Hematopoietic multipotent progenitor cell (in vitro differentiated cells): ENCODE measurements at regions not wholly inside any gene's neighbourhood (a gene's known extent, or its start where the extent isn't known, plus 50 kb on each side); places are given as distances from the start of the nearest gene placed in this dataset.
"Not testable (repeated sequence)": the region's sequence is repeated elsewhere in the genome, so short reads cannot be mapped to it uniquely, and the experiment has no call there.

Experiments
- DNase-seq, 3 donors: peaks; one replicate each; pipeline ENCODE4 v3.0.0-alpha.2; 2011 to 2015; ENCODE audit warnings: low read depth in 2 of 3, low spot score in 2 of 3

DNA sequence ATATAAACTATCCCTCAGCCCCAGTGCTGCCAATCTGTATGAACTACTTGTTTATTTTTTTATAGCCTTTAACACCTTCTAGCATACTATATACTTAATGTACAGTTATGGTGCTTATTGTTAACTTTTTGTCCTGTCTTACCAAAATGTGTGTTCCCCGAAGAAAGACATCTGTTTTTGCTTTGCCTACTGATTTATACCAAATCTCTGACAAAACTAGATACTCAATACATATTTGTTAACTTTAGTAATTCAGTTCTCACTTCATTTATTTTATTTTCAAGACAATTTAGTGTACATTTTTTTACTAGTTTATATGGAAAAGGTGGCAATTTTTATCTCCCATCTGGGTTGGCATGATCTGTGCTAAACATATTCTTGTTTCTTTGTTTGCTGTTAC is 824.3 kb upstream of the ATXN8OS start:
- no peak for DNase-seq

DNA sequence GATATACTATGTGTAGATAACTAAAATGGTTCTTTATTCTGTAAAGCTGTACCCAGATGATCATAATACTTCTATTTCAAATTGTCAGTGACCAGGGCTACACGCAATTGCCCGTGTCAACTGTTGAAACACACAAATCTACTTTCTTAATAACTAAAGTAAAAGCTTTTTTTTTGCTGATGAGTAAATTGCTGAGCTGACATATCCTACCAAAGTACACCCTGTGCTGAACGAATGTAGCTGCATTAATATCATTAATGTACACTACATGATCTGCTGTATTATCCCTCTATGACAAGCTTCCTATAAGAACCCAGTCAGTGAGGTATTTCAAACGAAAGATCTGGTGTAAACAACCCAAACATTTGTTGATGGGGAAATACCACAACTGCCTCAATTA is 827.2 kb upstream of the ATXN8OS start:
- DNase-seq = no peak

DNA sequence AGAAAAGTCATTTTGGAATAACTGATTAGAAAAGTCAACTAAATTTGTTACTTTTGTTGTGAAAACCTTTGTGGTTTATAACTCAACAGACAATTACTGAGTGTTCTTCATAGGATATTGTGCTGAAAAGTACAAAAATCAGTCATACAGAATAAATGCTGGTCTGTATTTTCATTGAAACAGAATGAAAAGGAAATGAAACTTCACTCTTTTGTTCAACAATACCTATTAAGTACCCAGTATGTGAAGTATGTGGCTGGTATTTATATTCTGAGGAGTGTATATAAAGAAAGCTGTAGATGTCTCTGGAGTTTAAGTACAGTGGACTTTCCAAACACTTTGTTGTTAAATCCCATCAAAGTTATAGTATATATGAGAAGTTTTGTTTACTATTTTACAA is 828.4 kb upstream of the ATXN8OS start:
- no peak for DNase-seq

DNA sequence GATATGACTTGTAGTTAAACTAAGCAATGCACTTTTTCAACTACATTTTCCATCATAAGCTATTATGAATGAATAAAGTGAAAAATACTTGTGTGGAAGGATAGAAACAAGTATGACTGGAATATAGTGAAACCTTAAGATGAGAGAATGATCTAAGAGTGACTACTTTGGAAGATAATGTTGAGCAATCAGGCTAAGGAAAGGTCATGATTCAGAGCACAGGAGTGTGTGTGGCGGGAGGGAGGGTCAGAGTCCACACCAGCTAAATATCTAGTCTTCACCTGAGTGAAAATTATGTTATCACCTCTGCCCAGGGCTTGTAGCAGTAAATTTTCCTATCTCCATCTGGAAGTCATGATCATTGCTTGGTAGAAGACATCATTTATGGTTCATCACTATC is 833.4 kb upstream of the ATXN8OS start:
- DNase-seq = no peak

DNA sequence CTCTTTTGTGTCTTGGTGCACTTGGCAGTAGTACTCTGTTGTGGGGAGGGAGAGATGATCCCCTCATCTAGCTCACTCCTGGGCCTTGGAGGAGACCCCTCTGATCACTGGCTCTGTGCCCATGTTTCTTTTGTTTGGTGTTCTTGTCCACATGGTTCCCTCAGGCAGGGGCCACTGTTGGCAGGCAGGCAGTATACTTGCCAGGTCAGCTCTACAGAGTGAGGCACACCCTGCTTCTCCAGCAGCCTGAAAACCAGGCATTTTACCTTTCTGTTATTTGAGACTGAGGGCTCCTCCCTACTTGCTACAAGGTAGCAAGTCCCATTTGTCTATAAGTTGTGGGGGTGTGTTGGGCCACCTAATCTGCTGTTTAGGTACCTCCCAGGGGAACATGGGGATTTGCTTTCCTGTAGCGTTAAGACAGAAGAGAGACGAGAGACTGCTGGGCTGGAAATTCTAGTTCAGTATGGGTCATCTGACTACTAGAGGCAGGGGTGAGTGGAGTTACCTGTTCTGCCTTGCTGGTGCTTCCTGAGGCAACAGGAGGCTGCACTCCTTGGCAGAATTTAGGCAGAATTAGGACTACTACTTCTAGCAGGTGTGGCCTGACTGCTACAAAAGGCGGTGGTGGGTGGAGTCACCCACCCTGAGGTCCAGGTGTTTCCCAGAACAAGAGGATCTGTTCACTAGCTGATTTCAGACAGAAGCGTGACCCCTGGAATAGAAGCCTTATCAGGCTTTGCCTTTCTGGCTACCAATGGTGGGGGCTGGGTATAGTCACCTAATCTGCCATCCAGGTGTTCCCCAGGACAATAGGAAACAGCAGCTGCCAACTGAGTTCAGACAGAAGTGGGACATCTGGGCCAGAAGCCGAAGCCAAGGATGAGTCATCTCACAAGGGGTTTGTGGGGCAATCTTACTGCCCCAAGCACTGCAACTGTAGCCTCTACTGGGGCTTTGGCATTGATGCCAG is 843.0 kb upstream of the ATXN8OS start:
- no peak for DNase-seq

DNA sequence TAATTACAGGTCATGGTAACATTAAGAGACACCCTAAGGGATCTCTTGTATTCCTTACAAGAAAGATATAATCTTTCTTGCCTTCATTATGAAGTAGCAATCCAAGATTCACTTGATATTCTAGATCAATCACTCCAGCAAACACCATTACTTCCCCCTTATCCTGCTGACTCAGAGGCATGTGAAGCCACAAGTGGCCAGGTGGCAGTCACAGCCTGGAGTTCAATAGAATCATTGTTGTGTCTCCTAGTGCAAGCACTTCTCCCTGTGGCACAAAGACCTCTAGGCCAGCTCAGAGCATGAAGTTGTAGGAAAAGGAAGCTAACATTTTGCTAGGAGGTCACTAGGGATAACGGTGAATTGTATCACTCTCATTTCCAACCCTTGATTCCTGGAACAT is 864.3 kb upstream of the ATXN8OS start:
- DNase-seq = no peak

DNA sequence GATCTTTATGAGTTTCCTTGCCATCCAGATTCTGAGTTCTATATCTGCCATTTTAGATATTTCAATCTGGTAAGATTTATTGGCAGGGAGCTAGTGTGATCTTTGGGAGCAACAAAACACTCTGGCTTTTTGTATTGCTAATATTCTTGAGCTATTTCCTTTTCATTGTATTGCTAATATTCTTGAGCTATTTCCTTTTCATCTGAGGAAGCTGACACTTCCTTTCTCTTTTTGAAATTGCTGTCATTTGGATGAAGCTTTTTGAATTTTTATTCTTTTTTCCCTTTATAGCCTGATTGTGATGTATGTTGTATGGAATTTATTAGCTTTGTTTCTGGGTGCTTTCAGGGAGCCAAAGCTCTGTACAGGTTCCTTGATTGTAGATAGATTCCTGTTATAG is 873.5 kb upstream of the ATXN8OS start:
- no peak for DNase-seq

DNA sequence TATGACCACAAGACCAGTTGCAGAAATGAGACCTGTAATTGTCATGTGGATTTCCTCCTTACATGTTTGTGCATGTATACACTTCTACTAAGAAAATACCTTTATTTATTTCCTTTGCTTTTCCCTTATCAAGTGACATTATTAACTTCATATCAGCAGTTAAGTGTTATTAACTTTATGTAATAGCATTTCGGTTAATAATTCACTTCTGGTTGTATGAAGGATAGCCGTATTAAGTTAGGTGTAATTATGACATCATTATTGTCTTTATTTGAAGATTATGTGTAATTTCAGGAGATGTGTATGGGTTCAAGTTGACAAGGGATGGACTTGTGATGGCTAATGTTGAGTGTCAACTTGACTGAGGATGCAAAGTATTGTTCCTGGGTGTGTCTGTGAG is 881.2 kb upstream of the ATXN8OS start:
- no peak for DNase-seq

DNA sequence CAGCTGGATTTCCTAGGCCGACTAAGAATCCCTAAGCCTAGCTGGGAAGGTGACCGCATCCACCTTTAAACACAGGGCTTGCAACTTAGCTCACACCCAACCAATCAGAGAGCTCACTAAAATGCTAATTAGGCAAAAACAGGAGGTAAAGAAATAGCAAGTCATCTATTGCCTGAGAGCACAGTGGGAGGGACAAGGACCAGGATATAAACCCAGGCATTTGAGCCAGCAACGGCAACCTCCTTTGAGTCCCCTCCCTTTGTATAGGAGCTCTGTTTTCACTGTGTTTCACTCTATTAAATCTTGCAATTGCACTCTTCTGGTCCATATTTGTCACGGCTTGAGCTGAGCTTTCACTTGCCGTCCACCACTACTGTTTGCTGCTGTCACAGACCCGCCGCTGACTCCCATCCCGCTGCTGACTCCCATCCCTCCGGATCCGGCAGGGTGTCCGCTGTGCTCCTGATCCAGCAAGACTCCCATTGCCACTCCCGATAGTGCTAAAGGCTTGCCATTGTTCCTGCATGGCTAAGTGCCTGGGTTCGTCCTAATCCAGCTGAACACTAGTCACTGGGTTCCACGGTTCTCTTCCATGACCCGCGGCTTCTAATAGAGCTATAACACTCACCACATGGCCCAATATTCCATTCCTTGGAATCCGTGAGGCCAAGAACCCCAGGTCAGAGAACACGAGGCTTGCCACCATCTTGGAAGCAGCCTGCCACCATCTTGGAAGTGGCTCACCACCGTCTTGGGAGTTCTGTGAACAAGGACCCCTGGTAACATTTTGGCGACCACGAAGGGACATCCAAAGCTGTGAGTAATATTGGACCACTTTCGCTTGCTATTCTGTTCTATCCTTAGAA is 885.8 kb upstream of the ATXN8OS start:
- DNase-seq = not testable (repeated sequence)

DNA sequence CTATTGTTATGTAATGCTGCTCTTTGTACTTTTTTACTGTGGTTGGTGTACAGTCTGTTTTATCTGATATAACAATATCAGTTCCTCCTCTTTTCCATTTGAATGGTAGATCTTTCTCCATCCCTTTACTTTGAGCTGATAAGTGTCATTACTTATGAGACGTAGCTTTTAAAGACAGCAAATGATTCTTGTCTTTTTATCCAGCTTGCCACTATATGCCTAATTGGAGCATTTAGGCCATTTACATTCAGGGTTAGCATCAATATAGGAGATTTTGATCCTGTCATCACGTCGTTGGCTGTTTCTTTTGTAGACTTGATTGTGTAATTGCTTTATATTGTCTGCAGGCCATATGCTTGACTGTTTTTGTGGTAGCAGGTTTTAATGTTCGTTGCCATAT is 894.2 kb upstream of the ATXN8OS start:
- no peak for DNase-seq

DNA sequence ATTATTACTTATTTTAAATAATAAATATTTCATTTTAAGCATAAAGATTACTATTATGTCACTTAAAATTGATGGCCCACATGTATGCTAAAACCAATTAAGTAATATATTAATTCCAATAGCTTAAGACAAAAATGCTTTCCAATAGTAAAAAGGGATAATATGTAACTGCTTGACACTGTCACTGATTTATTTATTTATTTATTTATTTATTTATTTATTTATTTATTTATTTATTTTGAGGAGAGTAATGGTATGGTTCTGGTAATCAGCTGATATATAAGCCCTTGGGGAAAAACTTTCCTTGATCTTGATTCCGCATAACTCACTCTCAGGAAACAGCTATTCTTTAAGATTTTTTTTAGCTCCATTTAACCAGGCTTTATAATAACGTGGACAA is 903.0 kb upstream of the ATXN8OS start:
- no peak for DNase-seq

DNA sequence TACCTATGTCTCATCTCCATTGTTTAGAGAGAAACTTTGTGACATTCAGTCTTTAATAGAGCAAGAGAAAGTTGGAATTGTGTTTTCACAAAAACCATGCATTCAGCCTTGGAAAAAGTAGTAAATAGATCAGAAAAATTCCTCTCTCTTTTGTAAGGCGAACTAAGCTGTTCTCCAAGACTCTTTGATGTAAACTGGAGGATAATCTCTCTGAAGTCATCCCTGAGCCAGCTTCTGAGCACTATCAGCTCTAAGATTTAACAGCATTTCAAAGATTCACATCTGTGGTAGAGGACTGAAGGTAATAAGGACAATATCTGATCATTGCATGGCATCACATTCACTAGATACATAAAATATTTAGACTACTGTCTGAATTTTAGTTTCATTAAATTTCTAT is 904.6 kb upstream of the ATXN8OS start:
- no peak for DNase-seq

DNA sequence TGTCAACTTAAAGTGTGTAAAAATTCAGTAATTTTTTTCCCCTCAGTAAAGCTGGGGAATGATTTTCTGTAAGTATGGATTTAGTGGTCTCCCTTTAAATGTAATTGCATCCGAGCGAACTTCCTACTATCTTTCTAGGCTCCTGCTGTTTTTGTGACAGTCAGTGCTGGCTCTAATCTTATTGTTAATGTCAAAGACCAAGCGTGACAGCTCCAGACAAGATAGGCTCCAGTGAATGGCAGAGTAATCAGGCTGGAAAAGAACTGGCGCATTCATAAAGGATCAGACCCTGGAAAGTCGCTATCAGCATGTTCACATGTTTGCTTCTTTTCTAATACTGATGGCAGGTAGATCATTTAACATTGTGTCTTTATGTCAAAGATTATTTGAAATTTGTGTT is 908.0 kb upstream of the ATXN8OS start:
- DNase-seq = no peak

DNA sequence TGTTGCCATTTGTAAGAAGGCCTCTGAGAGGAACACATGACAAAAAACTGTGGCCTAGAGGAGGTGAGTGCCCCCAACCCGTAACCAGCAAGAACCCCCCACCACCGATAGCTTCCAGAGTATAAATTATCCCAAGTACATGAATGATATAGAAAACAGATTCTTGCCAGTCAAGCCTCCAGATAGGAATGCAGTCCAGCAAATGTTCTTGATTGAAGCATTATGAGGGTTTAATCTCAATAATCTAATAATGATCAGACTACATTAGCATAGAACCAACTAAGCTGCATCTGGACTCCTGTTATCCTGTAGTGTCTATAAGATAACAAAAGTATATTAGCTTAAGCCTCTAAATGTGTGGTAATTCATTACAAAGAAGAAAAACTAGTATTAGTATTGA is 908.9 kb upstream of the ATXN8OS start:
- DNase-seq = no peak

DNA sequence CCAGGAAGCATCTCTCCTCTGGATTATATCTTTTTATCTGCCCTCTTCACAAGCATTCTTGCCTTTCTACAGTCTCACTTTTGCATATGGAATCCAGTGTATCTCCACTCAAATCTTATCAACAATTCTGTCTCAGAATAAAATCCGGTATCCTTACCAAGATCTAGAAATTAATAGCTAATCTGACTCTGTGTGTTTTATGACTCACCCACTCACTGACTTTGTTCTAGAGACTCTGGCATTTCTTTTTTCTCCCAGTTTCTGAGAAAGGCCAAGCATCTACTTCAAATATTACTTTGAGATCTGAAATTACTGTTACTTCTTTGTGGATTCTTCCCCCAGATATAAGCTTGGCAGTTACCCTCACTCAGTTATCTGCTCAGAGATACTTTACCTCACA is 913.5 kb upstream of the ATXN8OS start:
- DNase-seq = no peak

DNA sequence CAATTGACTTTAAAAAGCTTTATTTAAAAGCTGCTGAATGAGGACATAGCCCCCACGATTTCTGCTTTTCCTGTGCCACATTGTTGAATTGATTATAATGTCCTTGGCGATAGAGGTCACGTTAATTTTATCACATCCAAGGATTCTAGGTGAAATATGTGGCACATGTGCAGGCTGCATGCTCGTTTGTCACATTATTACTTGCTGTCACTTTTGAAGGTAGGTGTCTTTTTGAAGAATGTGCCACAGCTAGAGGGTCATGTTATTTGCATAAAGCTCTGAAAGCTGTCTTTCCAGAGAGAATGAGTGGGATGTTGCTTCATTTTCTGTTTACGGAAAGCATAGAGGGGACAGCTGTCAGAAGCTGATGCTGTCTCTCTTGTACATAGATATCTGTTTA is 927.6 kb upstream of the ATXN8OS start:
- DNase-seq = no peak

DNA sequence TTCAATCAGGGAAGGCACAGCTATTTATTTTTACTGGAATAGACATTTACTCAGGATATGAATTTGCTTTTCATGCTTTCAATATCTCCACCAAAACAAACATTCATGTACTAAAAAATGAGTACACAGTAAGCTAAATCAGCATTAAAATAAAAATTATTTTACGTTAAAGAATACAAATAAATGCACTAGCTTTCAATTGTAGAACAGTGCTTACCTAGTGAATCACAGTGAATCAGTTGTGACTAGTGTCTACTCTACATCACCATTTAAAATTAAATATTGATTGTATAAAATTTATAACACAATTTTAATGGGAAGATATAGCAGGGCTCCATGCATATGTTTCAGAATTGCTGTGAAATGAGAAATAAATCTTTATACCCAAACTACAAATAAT is 929.6 kb upstream of the ATXN8OS start:
- no peak for DNase-seq

DNA sequence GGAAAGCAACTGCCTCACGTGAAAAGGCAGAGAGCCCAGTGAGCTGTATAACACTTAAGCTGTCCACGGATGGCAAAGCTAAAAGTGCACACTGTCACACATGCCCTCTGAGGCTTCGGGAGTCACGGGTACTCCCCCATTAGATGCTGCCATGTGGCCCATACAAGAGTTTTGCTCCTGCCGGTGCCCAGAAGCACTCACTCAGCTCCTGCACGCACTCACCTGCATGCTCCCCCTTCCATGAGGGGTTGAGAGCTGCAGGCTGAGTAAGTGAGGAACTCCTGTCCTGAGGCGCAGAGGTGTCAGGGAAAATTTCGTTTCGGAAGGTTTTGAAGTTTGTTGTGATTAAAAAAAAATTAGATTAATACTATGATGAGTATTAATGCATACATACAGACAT is 939.2 kb upstream of the ATXN8OS start:
- no peak for DNase-seq

DNA sequence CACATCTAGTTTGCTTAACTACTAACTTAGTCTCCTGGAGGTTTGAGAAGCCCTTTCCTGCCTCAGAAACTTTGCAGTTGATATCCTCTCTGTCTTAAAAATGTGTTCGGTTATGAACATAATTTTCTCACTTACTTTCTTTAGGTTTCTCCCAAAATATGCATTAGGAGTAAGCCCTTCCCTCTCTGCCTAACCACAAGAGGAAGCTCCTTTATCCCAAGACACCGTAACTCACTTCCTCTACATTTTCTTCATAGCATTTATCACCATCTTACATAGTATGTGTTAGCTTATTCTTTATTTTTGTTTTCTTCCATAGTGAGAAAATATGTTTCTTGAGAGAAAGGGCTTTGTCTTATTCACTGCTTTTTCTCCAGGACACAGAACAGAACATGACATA is 952.5 kb upstream of the ATXN8OS start:
- no peak for DNase-seq

DNA sequence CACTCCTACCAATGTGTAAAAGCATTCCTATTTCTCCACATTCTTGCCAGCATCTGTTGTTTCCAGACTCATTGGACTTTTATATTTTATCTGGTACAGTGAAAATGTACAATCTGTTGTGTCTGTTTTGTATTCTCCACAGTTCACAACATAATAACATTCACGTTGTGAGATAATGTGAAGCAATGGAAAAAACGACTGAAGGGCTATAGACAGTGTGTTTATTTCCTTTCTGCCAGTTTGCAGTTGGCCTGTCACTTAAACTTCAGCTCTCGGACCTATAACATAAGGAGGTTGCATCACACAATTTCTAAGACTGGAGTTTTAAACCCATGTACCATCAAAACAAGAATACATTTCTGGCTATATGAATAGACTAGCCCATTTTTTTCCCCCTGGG is 965.5 kb upstream of the ATXN8OS start:
- no peak for DNase-seq

DNA sequence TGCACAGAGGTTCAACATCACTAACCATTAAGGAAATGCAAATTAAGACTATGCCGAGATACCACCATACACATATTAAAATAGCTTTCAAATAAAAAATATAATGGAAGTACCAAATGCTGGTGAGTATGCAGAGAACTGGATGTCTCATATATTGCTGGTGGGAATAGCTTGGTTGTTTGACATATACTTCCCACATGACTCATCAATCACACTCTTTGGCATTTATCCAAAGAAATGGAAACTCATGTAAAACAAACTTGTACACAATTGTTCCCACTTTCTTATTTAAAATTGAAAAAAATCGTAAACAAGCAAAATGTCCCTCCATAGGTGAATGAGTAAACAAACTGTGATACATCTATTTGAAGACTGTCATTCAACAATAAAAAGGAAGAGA is 982.6 kb upstream of the ATXN8OS start:
- no peak for DNase-seq
